ENCODE measurements at regions not wholly inside any gene's neighbourhood (a gene's known extent, or its start where the extent isn't known, plus 50 kb on each side); places are given as distances from the start of the nearest gene placed in this dataset.

DNA sequence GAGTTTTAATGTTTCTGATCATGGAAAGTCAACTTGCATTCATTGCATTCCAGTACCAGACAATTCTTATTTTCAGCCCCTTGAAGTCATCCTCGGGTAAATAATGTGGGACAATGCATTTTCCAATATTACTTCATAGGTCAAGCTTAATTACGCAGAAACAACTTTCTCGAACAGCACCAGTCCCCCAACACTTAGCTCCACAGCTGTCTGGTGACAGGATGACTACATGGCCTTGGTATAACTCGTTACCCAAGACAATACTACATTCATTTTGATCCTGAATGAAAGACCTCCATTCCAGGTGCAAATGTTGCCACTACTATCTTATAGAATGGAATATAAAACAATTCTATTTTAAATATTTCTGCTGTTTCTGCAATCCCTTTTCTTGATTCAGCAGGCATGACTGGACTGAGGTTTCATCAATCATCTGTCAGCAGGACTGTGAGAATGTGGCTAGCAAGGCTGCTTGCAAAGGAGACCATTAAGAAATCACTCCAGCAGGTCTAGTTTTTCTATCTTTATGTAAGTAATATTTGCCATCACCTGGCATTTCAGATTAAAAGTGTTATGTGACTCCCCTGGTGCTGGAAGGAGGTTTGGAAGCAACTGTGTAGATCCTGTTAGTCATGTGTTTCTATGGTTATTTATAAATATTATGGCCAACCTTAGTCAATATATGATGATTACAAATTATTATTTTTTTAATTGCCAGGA is 147.9 kb downstream of the HAO1 start:
- Histone ChIP-seq H3K36me3 (ENCODE audit: control insufficient read depth in 2 of 2, insufficient read depth in 1 of 2, low read length in 2 of 2) (no peaks in the 10 kb centered on the region), H3K4me1 (ENCODE audit: control insufficient read depth, insufficient read depth, low read length) (no peaks in the 10 kb centered on the region), H3K9me3 (ENCODE audit: control insufficient read depth, insufficient read depth, low read depth, low read length) (no peaks in the 10 kb centered on the region), H3K4me3 (ENCODE audit: low read depth, low read length) (no peak overlapping the region), H3K27ac (ENCODE audit: extremely low read depth, low read depth, low read length) (no peak overlapping the region)
- CTCF ChIA-PET, result no interaction called here
- POLR2A ChIA-PET, result no interaction called here
- TF ChIP-seq KLF9 (tag by site-specific recombination; IDR thresholded peaks at IDR 0.05; ENCODE audit: low read depth), result no peak

GRCh38 chr20:7798176-7798575 is 142.1 kb downstream of the HAO1 start:
- no peak overlapping the region for H3K27ac ChIP-seq (ENCODE audit: extremely low read depth, low read depth, low read length)
- POLR2A ChIA-PET, result no interaction called here
- no peaks in the 10 kb centered on the region for H3K36me3 ChIP-seq (ENCODE audit: control insufficient read depth in 2 of 2, insufficient read depth in 1 of 2, low read length in 2 of 2)
- H3K9me3 ChIP-seq (ENCODE audit: control insufficient read depth, insufficient read depth, low read depth, low read length), result no peaks in the 10 kb centered on the region
- no peak overlapping the region for H3K4me3 ChIP-seq (ENCODE audit: low read depth, low read length)
- no peaks in the 10 kb centered on the region for H3K4me1 ChIP-seq (ENCODE audit: control insufficient read depth, insufficient read depth, low read length)
- CTCF ChIA-PET, result no interaction called here
- TF ChIP-seq TSHZ1 (tag by site-specific recombination; IDR thresholded peaks at IDR 0.05; ENCODE audit: borderline replicate concordance) (no peak), ZNF341 (tag by site-specific recombination; IDR thresholded peaks at IDR 0.05; ENCODE audit: low read depth) (no peak), ZBTB17 (tag by site-specific recombination; IDR thresholded peaks at IDR 0.05) (no peak), ZNF280D (tag by site-specific recombination; IDR thresholded peaks at IDR 0.05) (no peak), ZNF266 (tag by site-specific recombination; IDR thresholded peaks at IDR 0.05; ENCODE audit: low read depth) (no peak)

DNA sequence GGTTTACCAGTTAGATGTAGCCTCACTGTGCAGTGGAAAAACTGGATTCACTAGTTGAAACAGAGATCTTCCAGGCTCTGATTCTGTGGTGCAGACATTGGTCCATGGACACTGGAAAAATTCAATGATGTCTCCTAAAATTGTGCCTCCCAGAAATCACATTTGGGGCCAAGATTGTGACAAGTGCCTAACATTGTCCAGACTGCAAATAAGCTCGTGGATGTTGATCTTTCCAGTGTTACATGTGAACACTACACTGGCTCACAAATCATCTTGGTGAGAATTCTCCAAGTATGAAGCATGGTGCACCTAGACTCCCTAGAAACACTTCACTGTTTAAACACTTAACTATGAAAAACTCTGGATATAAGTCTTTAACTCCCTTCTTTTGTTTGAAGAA is 140.4 kb downstream of the HAO1 start:
- Histone ChIP-seq H3K36me3 (ENCODE audit: control insufficient read depth in 2 of 2, insufficient read depth in 1 of 2, low read length in 2 of 2) (no peaks in the 10 kb centered on the region), H3K27ac (ENCODE audit: extremely low read depth, low read depth, low read length) (no peak overlapping the region)

More for the DNA sequence above, 140.4 kb downstream of the HAO1 start:
- TF ChIP-seq KLF8 (tag by site-specific recombination; IDR thresholded peaks at IDR 0.05) (no peak), ZNF169 (tag by site-specific recombination; IDR thresholded peaks at IDR 0.05) (no peak), ZNF621 (tag by site-specific recombination; IDR thresholded peaks at IDR 0.05) (no peak), ZNF792 (tag by site-specific recombination; IDR thresholded peaks at IDR 0.05) (no peak), ZNF155 (tag by site-specific recombination; IDR thresholded peaks at IDR 0.05) (no peak), ZFP3 (tag by site-specific recombination; IDR thresholded peaks at IDR 0.05; ENCODE audit: low read depth) (no peak), ZNF433 (tag by site-specific recombination; IDR thresholded peaks at IDR 0.05; ENCODE audit: low read depth) (no peak), ZNF366 (tag by site-specific recombination; conservative IDR thresholded peaks at IDR 0.05) (no peak), ZNF184 (tag by site-specific recombination; IDR thresholded peaks at IDR 0.05) (no peak), ZNF148 (tag by site-specific recombination; IDR thresholded peaks at IDR 0.05; ENCODE audit: borderline replicate concordance) (no peak), KLF16 (tag by site-specific recombination; IDR thresholded peaks at IDR 0.05) (no peak), ZNF24 (tag by site-specific recombination; IDR thresholded peaks at IDR 0.05) (no peak)
- TF ChIP-seq, protein P1, sequence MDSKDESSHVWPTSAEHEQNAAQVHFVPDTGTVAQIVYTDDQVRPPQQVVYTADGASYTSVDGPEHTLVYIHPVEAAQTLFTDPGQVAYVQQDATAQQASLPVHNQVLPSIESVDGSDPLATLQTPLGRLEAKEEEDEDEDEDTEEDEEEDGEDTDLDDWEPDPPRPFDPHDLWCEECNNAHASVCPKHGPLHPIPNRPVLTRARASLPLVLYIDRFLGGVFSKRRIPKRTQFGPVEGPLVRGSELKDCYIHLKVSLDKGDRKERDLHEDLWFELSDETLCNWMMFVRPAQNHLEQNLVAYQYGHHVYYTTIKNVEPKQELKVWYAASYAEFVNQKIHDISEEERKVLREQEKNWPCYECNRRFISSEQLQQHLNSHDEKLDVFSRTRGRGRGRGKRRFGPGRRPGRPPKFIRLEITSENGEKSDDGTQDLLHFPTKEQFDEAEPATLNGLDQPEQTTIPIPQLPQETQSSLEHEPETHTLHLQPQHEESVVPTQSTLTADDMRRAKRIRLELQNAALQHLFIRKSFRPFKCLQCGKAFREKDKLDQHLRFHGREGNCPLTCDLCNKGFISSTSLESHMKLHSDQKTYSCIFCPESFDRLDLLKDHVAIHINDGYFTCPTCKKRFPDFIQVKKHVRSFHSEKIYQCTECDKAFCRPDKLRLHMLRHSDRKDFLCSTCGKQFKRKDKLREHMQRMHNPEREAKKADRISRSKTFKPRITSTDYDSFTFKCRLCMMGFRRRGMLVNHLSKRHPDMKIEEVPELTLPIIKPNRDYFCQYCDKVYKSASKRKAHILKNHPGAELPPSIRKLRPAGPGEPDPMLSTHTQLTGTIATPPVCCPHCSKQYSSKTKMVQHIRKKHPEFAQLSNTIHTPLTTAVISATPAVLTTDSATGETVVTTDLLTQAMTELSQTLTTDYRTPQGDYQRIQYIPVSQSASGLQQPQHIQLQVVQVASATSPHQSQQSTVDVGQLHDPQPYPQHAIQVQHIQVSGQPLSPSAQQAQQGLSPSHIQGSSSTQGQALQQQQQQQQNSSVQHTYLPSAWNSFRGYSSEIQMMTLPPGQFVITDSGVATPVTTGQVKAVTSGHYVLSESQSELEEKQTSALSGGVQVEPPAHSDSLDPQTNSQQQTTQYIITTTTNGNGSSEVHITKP (tag by site-specific recombination; IDR thresholded peaks at IDR 0.05), result no peak
- POLR2A ChIA-PET, result no interaction called here
- Histone ChIP-seq H3K4me3 (ENCODE audit: low read depth, low read length) (no peak overlapping the region), H3K4me1 (ENCODE audit: control insufficient read depth, insufficient read depth, low read length) (no peaks in the 10 kb centered on the region), H3K9me3 (ENCODE audit: control insufficient read depth, insufficient read depth, low read depth, low read length) (no peaks in the 10 kb centered on the region)
- CTCF ChIA-PET, result no interaction called here
